Esophagus muscularis mucosa (tissue), 4 donors: ENCODE measurements at regions not wholly inside any gene's neighbourhood (a gene's known extent, or its start where the extent isn't known, plus 50 kb on each side); places are given as distances from the start of the nearest gene placed in this dataset.

Experiments used
- DNase-seq: peaks from one replicate; pipeline ENCODE4 v3.0.0-alpha.2; 2017; ENCODE audit errors: extremely low spot score
- H3K27ac ChIP-seq, 4 donors: fragments of 200-600 bp; sonication (generic); replicated peaks in 1 of 4; 1 replicate in 3 of 4; 2 replicates in 1 of 4; pipeline ENCODE4 v1.5.1; 2016 to 2019; ENCODE audit warnings: mild to moderate bottlenecking in 1 of 4
- H3K27me3 ChIP-seq, 4 donors: fragments of 200-600 bp; sonication (generic); one replicate each; pipeline versions ENCODE4 v1.5.1 to v1.6.0; 2016 to 2019
- H3K36me3 ChIP-seq, 4 donors: fragments of 200-600 bp; sonication (generic); one replicate each; pipeline ENCODE4 v1.5.1; 2016 to 2019
- H3K4me1 ChIP-seq, 4 donors: fragments of 200-600 bp; sonication (generic); one replicate each; pipeline ENCODE4 v1.5.1; 2016 to 2019
- H3K4me3 ChIP-seq, 4 donors: fragments of 200-600 bp; sonication (generic); 1 replicate in 2 of 4; 2 replicates in 2 of 4; pipeline ENCODE4 v1.5.1; 2016 to 2019; ENCODE audit warnings: mild to moderate bottlenecking in 4 of 4, moderate library complexity in 1 of 4
- H3K9me3 ChIP-seq, 4 donors: fragments of 200-600 bp; sonication (generic); 1 replicate in 3 of 4; 2 replicates in 1 of 4; pipeline ENCODE4 v1.5.1; 2016 to 2019
- EP300 ChIP-seq: sonication (generic); formaldehyde crosslinking; IDR thresholded peaks from one replicate; pipeline ENCODE4 v1.6.1; 2017; ENCODE audit warnings: antibody characterized with exemption
- POLR2A ChIP-seq: fragments of 450-650 bp; IDR thresholded peaks from one replicate; pipeline ENCODE4 v1.6.1; 2017; ENCODE audit warnings: antibody characterized with exemption, moderate library complexity, mild to moderate bottlenecking, low read depth
- POLR2AphosphoS5 ChIP-seq, 2 donors: sonication (generic); formaldehyde crosslinking; IDR thresholded peaks; one replicate each; pipeline ENCODE4 v1.6.1; 2017; ENCODE audit warnings: antibody characterized with exemption in 2 of 2
- WGBS: methylation state at CpG from one replicate; pipeline ENCODE4 v1.1.5; 2018; 5-methylcytosine and 5-hydroxymethylcytosine counted together
- intact Hi-C: fragments of 100-400 bp; cut with DNase I; formaldehyde crosslinking; loops from one replicate; pipeline ENCODE4 v1.15.1; 2023
- TF ChIP-seq, protein P1 (sequence below), 3 experiments: fragments of 200-600 bp in 2 of 3; fragments of 450-650 bp in 1 of 3; sonication (generic) in 2 of 3; IDR thresholded peaks; one replicate each; pipeline ENCODE4 v1.5.1; 2017 to 2019; ENCODE audit warnings: antibody characterized with exemption in 3 of 3, mild to moderate bottlenecking in 2 of 3, moderate library complexity in 1 of 3

DNA sequence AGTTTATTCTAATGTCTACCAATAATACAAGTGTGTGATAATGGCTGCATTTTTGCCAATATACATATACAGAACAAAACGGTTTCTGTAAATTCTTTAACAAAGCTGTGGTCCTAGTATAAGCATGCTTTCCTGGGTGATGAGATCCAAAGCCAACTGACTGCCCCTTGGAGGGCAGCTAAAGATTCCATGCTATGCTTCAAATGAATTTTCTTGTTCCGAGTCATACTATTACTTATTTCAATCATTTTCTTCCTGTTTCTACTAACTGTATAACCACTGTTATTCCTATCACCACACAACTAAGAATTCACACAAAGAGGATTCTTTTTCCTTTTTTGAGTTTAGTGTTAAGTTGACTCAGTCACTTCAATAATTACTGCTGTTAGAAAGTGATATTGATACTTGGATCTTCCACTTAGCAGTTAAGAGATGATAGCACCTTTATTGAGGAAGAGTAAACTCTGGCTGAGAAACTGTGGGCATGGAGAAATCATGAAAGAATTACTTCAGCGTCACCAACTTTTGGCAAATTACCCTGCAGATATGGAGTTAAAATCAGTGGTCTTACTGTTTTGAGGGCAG lies 197.5 kb downstream of the ARL4A start:
- H3K27ac ChIP-seq = no peak overlapping the region
- DNase-seq = no peak
- H3K9me3 ChIP-seq = no peaks in the 10 kb centered on the region
- H3K4me1 ChIP-seq = peaks cover 0 to 18% (median 0%) of the 10 kb centered on the region in 4 donors
- no peaks in the 10 kb centered on the region for H3K36me3 ChIP-seq
- TF ChIP-seq, protein P1, sequence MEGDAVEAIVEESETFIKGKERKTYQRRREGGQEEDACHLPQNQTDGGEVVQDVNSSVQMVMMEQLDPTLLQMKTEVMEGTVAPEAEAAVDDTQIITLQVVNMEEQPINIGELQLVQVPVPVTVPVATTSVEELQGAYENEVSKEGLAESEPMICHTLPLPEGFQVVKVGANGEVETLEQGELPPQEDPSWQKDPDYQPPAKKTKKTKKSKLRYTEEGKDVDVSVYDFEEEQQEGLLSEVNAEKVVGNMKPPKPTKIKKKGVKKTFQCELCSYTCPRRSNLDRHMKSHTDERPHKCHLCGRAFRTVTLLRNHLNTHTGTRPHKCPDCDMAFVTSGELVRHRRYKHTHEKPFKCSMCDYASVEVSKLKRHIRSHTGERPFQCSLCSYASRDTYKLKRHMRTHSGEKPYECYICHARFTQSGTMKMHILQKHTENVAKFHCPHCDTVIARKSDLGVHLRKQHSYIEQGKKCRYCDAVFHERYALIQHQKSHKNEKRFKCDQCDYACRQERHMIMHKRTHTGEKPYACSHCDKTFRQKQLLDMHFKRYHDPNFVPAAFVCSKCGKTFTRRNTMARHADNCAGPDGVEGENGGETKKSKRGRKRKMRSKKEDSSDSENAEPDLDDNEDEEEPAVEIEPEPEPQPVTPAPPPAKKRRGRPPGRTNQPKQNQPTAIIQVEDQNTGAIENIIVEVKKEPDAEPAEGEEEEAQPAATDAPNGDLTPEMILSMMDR (IDR thresholded peaks at IDR 0.05) = no peak
- no peak for TF ChIP-seq EP300
- TF ChIP-seq POLR2A = no peak
- no peak for TF ChIP-seq POLR2AphosphoS5 (IDR thresholded peaks at IDR 0.05)
- WGBS = 45% methylated on average over 3 of the region's 3 CpGs
- intact Hi-C loops = no loop called here
- H3K4me3 ChIP-seq = no peak overlapping the region
- no peaks in the 10 kb centered on the region for H3K27me3 ChIP-seq

- intact Hi-C loops = no loop called here
- TF ChIP-seq POLR2AphosphoS5 (IDR thresholded peaks at IDR 0.05) (no peak), POLR2A (no peak), EP300 (no peak)
- TF ChIP-seq, protein P1 (IDR thresholded peaks at IDR 0.05) = no peak
- Histone ChIP-seq H3K4me3 (no peak overlapping the region), H3K4me1 (peaks cover 0 to 16% (median 0%) of the 10 kb centered on the region in 4 donors), H3K27ac (peak overlapping the region in 1 of 4 donors; percentile 49), H3K9me3 (no peaks in the 10 kb centered on the region), H3K36me3 (no peaks in the 10 kb centered on the region), H3K27me3 (no peaks in the 10 kb centered on the region)
- no peak for DNase-seq
- WGBS = 50% methylated on average over 2 of the region's 2 CpGs
These were observed 201.3 kb downstream of the ARL4A start for GRCh38 chr7:12888717-12889116.

DNA sequence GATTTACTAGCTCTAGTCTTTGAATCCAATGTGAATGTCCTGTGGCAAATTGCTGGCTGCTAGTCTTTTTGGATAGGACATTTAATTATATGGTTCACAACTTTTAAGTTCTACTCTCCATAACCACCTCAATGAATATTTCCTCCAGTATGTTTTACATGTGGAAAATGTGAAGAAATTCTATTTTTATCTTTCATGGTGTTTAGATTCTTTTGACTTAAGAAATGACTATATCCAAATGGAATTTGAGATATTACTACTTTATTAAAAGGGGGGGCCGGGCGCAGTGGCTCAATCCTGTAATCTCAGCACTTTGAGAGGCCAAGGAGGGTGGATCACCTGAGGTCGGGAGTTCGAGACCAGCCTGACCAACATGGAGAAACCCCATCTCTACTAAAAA lies 202.0 kb downstream of the ARL4A start:
- Histone ChIP-seq H3K36me3 (no peaks in the 10 kb centered on the region), H3K27ac (peak overlapping the region in 1 of 4 donors; percentile 49)
- WGBS = 81% methylated on average over 4 of the region's 4 CpGs

DNA sequence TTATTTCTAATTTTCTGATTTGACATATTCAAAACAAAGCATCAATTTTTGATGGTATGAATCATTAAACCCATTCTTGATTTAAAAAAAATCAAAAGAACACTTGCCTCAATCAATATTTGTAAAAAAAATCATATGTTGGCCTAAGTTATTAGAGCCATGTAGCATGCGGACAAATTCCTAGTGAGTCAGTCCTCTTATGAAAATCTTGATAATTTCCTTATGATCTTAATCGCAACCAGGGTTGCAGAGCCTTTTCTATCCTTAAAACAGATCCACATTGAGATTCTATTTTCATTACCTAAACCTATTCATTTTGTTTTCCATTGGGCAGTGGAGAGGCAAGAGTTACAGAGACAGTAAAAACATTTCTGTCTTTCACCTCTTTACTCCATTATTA lies 203.2 kb downstream of the ARL4A start:
- Histone ChIP-seq H3K4me1 (peaks cover 0 to 8% (median 0%) of the 10 kb centered on the region in 4 donors), H3K36me3 (no peaks in the 10 kb centered on the region), H3K4me3 (no peak overlapping the region), H3K9me3 (no peaks in the 10 kb centered on the region), H3K27ac (no peak overlapping the region), H3K27me3 (no peaks in the 10 kb centered on the region)
- 93% methylated on average over 2 of the region's 2 CpGs for WGBS
- no peak for DNase-seq
- intact Hi-C loops = no loop called here
- TF ChIP-seq, protein P1 (IDR thresholded peaks at IDR 0.05) = no peak
- TF ChIP-seq POLR2AphosphoS5 (IDR thresholded peaks at IDR 0.05) = no peak
- no peak for TF ChIP-seq EP300
- TF ChIP-seq POLR2A = no peak

More for the DNA sequence above, 202.0 kb downstream of the ARL4A start:
- no peak for DNase-seq
- H3K4me1 ChIP-seq = peaks cover 0 to 9% (median 0%) of the 10 kb centered on the region in 4 donors
- intact Hi-C loops = no loop called here
- H3K9me3 ChIP-seq = no peaks in the 10 kb centered on the region
- TF ChIP-seq POLR2AphosphoS5 (IDR thresholded peaks at IDR 0.05) (no peak), EP300 (no peak), POLR2A (no peak)
- TF ChIP-seq, protein P1 (IDR thresholded peaks at IDR 0.05) = no peak
- no peaks in the 10 kb centered on the region for H3K27me3 ChIP-seq
- no peak overlapping the region for H3K4me3 ChIP-seq

DNA sequence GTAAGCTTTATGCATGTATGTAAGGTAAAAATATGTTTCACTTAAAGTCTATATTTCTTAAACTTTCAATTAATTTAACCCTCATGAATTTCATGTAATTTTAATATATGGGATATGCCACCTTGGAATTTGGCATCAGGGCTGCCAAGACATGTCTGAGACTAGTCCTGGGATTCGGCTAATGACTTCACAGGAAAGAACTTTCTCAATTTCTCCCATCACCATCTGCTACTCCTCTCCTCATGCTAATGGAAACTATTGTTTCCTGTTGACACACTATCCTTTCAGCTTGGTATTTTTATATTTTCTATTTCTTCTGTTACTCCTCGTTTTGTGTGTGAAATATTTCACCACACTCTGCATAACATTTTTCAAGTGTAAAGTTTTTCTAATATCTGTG lies 205.9 kb downstream of the ARL4A start:
- TF ChIP-seq POLR2A (no peak), POLR2AphosphoS5 (IDR thresholded peaks at IDR 0.05) (no peak), EP300 (no peak)
- TF ChIP-seq, protein P1 (IDR thresholded peaks at IDR 0.05) = no peak
- 73% methylated on average over 2 of the region's 2 CpGs for WGBS
- no peaks in the 10 kb centered on the region for H3K27me3 ChIP-seq
- DNase-seq = no peak
- no peak overlapping the region for H3K4me3 ChIP-seq
- no peaks in the 10 kb centered on the region for H3K9me3 ChIP-seq
- peaks cover 0 to 8% (median 0%) of the 10 kb centered on the region in 4 donors for H3K4me1 ChIP-seq
- no peaks in the 10 kb centered on the region for H3K36me3 ChIP-seq
- H3K27ac ChIP-seq = no peak overlapping the region
- intact Hi-C loops = no loop called here
